Esophagus muscularis mucosa (tissue), 3 donors: ENCODE measurements at regions not wholly inside any gene's neighbourhood (a gene's known extent, or its start where the extent isn't known, plus 50 kb on each side); places are given as distances from the start of the nearest gene placed in this dataset.

Source experiments
- CTCF ChIP-seq, 3 experiments: fragments of 200-600 bp in 2 of 3; fragments of 450-650 bp in 1 of 3; sonication (generic) in 2 of 3; IDR thresholded peaks; one replicate each; pipeline ENCODE4 v1.5.1; 2017 to 2019; ENCODE audit warnings: antibody characterized with exemption in 3 of 3, mild to moderate bottlenecking in 2 of 3, moderate library complexity in 1 of 3
- POLR2A ChIP-seq: fragments of 450-650 bp; IDR thresholded peaks from one replicate; pipeline ENCODE4 v1.6.1; 2017; ENCODE audit warnings: antibody characterized with exemption, moderate library complexity, mild to moderate bottlenecking, low read depth

GRCh38 chr12:22810036-22810435, 185.1 kb downstream of the ETNK1 start:
- TF ChIP-seq CTCF (IDR thresholded peaks at IDR 0.05) (no peak), POLR2A (no peak)
